ENCODE measurements at regions not wholly inside any gene's neighbourhood (a gene's known extent, or its start where the extent isn't known, plus 50 kb on each side); places are given as distances from the start of the nearest gene placed in this dataset.

GRCh38 chr15:66852064-66852905 lies 150.2 kb downstream of the SMAD6 start:
- Histone ChIP-seq H3K9me2 (ENCODE audit: insufficient read depth) (no peaks in the 10 kb centered on the region), H3K36me3 (ENCODE audit: control insufficient read depth in 1 of 2, insufficient read depth in 2 of 2, low read length in 2 of 2) (no peaks in the 10 kb centered on the region), H3K9ac (ENCODE audit: low read length) (no peak overlapping the region), H3K4me2 (ENCODE audit: low read length) (no peak overlapping the region), H2AFZ (ENCODE audit: low read depth, low read length, poor library complexity, severe bottlenecking) (peak overlapping the region; percentile 66), H4K20me1 (ENCODE audit: insufficient read depth) (no peaks in the 10 kb centered on the region), H3K4me1 (ENCODE audit: control insufficient read depth in 1 of 2, insufficient read depth in 2 of 2, low read length in 2 of 2) (peaks cover 11 to 18% of the 10 kb centered on the region in 2 experiments; a peak in 3 of 4 replicates), H3K79me2 (ENCODE audit: insufficient read depth, low read length) (no peaks in the 10 kb centered on the region), H3K4me3 (replicated peaks in 1 of 2; ENCODE audit: low read depth in 1 of 2, low read length in 2 of 2) (no peak overlapping the region), H3K27me3 (ENCODE audit: insufficient read depth, low read length) (no peaks in the 10 kb centered on the region), H3K27ac (ENCODE audit: low read depth, low read length) (no peak overlapping the region), H3K9me3 (ENCODE audit: control insufficient read depth in 1 of 2, insufficient read depth in 1 of 2, low read depth in 1 of 2, low read length in 2 of 2) (no peaks in the 10 kb centered on the region)
- DNase-seq (ENCODE audit: low read depth, low spot score) = no peak
- RAD21 ChIA-PET (ENCODE audit: low non-redundant PET in 1 of 2, low total read pairs in 2 of 2, uncharacterized antibody in 2 of 2, unreplicated experiment in 2 of 2) = interaction anchor here (0.6 to 1.5 kb wide), 7 partner anchors 63 to 249 kb away, joined by 3 to 12 read pairs (median 4); partner anchors contain the start of gene SMAD6 (in 1 of the 2)
- POLR2A ChIA-PET = interaction anchor here (0.7 to 0.9 kb wide), 2 partner anchors 9 to 1460 kb away, joined by 3 read pairs; no protein-coding TSS in a partner anchor
- intact Hi-C loops (cut with micrococcal nuclease) = loop anchor here (5.0 kb wide), 2 partner anchors 150 to 235 kb away; partner anchors contain the start of gene SMAD6
- CTCF ChIA-PET = interaction anchor here (0.7 to 4.0 kb wide), 32 partner anchors 9 to 353 kb away, joined by 3 to 41 read pairs (median 6); partner anchors contain the start of genes LCTL and SMAD6
- TF ChIP-seq POLR2AphosphoS5 (IDR thresholded peaks at IDR 0.05; ENCODE audit: low read depth, low read length) (no peak), EGR1 (IDR thresholded peaks at IDR 0.05; ENCODE audit: low read depth) (no peak)
- BruUV-seq (replicated peaks) = no TSS peak
- ATAC-seq = no peak

GRCh38 chr15:66854012-66854965 lies 152.3 kb downstream of the SMAD6 start:
- no TSS peak for BruUV-seq (replicated peaks)
- no peak overlapping the region for H3K27ac ChIP-seq (ENCODE audit: low read depth, low read length)
- POLR2A ChIA-PET = interaction anchor here (0.6 kb wide), 1 partner anchor 447 kb away, joined by 3 read pairs; no protein-coding TSS in a partner anchor
- H3K9me2 ChIP-seq (ENCODE audit: insufficient read depth) = no peaks in the 10 kb centered on the region
- RAD21 ChIA-PET (ENCODE audit: low non-redundant PET in 1 of 2, low total read pairs in 2 of 2, uncharacterized antibody in 2 of 2, unreplicated experiment in 2 of 2) = interaction anchor here (0.7 to 0.8 kb wide), 3 partner anchors 65 to 76 kb away, joined by 3 to 6 read pairs (median 4); no protein-coding TSS in a partner anchor
- intact Hi-C loops (cut with micrococcal nuclease) = loop anchor here (5.0 kb wide), 2 partner anchors 152 to 237 kb away; partner anchors contain the start of gene SMAD6
- CTCF ChIA-PET = interaction anchor here (0.8 to 3.6 kb wide), 9 partner anchors 7 to 356 kb away, joined by 3 to 23 read pairs (median 5); partner anchors contain the start of gene SNAPC5
- H3K4me1 ChIP-seq (ENCODE audit: control insufficient read depth in 1 of 2, insufficient read depth in 2 of 2, low read length in 2 of 2) = peaks cover 11 to 18% of the 10 kb centered on the region in 2 experiments; a peak in 3 of 4 replicates
- H2AFZ ChIP-seq (ENCODE audit: low read depth, low read length, poor library complexity, severe bottlenecking) = no peak overlapping the region
- no peaks in the 10 kb centered on the region for H3K79me2 ChIP-seq (ENCODE audit: insufficient read depth, low read length)
- no peaks in the 10 kb centered on the region for H3K9me3 ChIP-seq (ENCODE audit: control insufficient read depth in 1 of 2, insufficient read depth in 1 of 2, low read depth in 1 of 2, low read length in 2 of 2)
- ATAC-seq = no peak
- H4K20me1 ChIP-seq (ENCODE audit: insufficient read depth) = no peaks in the 10 kb centered on the region
- H3K4me3 ChIP-seq (replicated peaks in 1 of 2; ENCODE audit: low read depth in 1 of 2, low read length in 2 of 2) = 0 out of 4 replicates have a peak overlapping the region, but pooled peaks of 1 of the 2 experiments have one; percentile 23
- DNase-seq (ENCODE audit: low read depth, low spot score) = no peak
- no peaks in the 10 kb centered on the region for H3K27me3 ChIP-seq (ENCODE audit: insufficient read depth, low read length)
- H3K9ac ChIP-seq (ENCODE audit: low read length) = no peak overlapping the region
- no peaks in the 10 kb centered on the region for H3K36me3 ChIP-seq (ENCODE audit: control insufficient read depth in 1 of 2, insufficient read depth in 2 of 2, low read length in 2 of 2)
- peak overlapping the region; percentile 50 for H3K4me2 ChIP-seq (ENCODE audit: low read length)
- no peak for TF ChIP-seq EZH2 (IDR thresholded peaks at IDR 0.05)
- TF ChIP-seq SRF (IDR thresholded peaks at IDR 0.05; ENCODE audit: low read depth) = no peak
- TF ChIP-seq ELF1 (IDR thresholded peaks at IDR 0.05; ENCODE audit: borderline replicate concordance, low read depth) = no peak
- no peak for TF ChIP-seq JUND (IDR thresholded peaks at IDR 0.05)
- no peak for TF ChIP-seq YY1 (IDR thresholded peaks at IDR 0.05; ENCODE audit: extremely low read depth, insufficient replicate concordance, low read depth, low read length)
- no peak for TF ChIP-seq RAD21 (IDR thresholded peaks at IDR 0.05; ENCODE audit: low read depth)
- no peak for TF ChIP-seq ZNF274 (IDR thresholded peaks at IDR 0.05; ENCODE audit: low read depth, low read length)
- no peak for TF ChIP-seq MAX (IDR thresholded peaks at IDR 0.05)
- TF ChIP-seq EGR1 (IDR thresholded peaks at IDR 0.05; ENCODE audit: low read depth) = no peak
- no peak for TF ChIP-seq SP1 (IDR thresholded peaks at IDR 0.05; ENCODE audit: low read depth)
- no peak for TF ChIP-seq REST (IDR thresholded peaks at IDR 0.05; ENCODE audit: low read depth)
- no peak for TF ChIP-seq POLR2AphosphoS5 (IDR thresholded peaks at IDR 0.05; ENCODE audit: low read depth, low read length)
